ENCODE measurements at regions not wholly inside any gene's neighbourhood (a gene's known extent, or its start where the extent isn't known, plus 50 kb on each side); places are given as distances from the start of the nearest gene placed in this dataset.

DNA sequence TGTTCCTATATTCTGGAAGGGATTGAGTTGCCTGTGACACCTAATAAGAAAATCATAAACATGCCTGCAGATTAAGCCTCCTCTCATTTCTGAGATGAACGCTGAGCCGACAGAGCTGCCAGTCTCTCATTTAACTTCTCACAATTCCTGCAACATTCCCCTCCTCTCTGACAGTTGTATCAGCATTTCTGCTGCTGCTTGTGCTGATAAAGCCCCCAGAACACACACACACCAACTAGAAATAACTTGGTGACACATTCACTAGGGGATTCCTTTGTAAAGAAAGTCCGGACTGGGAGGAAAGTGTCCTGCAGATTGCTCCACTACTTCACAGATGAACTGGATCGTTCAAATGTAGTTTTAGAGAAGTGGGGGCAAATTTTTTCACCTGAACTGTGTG lies 437.3 kb downstream of the PLA2G4A start:
- Mint-ChIP-seq H3K36me3 (ENCODE audit: low read depth) (no peaks in the 10 kb centered on the region), H3K27ac (no peak overlapping the region), H3K4me1 (ENCODE audit: low read depth) (no peaks in the 10 kb centered on the region), H3K27me3 (no peaks in the 10 kb centered on the region), H3K4me3 (no peak overlapping the region), H3K9me3 (no peaks in the 10 kb centered on the region)
- intact Hi-C loops (cut with micrococcal nuclease) = no loop called here

DNA sequence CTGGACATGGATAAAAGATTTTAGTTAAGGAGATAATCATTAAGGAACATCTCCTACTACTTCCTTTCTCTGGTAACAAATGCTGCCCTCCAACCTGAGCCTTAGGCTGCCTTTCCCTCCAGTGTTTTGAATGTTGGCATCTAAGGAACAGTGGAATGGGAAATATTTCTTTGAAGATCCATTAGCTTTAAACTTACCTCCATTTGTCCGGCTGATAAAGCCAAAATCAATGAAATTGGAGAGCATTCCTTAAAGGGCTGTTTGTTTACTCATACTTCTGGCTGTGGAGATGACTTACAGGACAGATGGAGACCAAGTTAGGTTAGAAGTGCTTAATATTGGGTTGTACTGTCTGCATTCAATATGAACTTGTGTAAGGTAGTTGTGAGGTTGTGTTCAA lies 439.1 kb downstream of the PLA2G4A start:
- no peaks in the 10 kb centered on the region for H3K36me3 Mint-ChIP-seq (ENCODE audit: low read depth)
- intact Hi-C loops (cut with micrococcal nuclease) = no loop called here
- H3K4me1 Mint-ChIP-seq (ENCODE audit: low read depth) = no peaks in the 10 kb centered on the region
- H3K9me3 Mint-ChIP-seq = no peaks in the 10 kb centered on the region
- no peak overlapping the region for H3K27ac Mint-ChIP-seq
- no peaks in the 10 kb centered on the region for H3K27me3 Mint-ChIP-seq
- no peak overlapping the region for H3K4me3 Mint-ChIP-seq

DNA sequence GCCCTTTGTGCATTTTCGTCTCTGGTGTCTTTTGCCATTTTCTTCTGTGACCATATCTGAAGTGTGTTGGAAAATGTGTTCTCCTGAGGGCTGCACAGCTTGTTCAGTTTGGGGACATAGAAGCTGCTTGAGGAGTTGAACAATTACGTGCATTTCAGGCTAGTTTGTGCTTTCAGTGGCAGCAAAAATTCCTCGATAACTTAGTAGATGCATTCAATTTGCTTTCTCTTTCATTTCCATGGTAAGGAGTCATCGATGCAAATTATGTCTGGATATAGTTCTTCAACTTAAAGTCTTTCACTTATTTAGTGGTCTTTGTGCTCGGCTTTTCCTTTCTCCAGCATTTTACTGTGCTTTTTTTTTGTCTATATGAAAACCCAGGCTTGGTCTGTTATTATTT lies 441.5 kb downstream of the PLA2G4A start:
- Mint-ChIP-seq H3K4me3 (no peak overlapping the region), H3K27me3 (no peaks in the 10 kb centered on the region), H3K27ac (no peak overlapping the region), H3K36me3 (ENCODE audit: low read depth) (no peaks in the 10 kb centered on the region), H3K9me3 (no peaks in the 10 kb centered on the region), H3K4me1 (ENCODE audit: low read depth) (no peaks in the 10 kb centered on the region)
- intact Hi-C loops (cut with micrococcal nuclease) = no loop called here

DNA sequence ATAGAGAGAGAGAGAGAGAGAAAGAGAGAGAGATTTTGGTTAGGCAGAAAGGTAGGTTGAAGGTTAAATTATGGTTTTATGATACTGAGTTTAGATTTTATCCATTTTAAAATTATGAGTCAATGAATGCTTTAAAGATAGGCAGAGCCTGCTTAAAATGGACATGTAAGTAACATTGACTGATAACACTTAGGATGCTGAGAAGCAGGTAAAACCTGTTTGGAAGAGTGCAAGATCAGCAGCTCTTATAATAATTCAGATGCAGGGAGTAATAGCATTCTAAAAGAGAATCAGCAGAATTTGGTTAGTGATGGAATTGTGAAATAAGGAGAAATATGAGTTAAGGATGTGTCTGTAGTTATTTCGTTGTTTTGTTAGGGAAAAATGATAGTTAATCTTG lies 446.6 kb downstream of the PLA2G4A start:
- Mint-ChIP-seq H3K4me1 (ENCODE audit: low read depth) (no peaks in the 10 kb centered on the region), H3K27me3 (no peaks in the 10 kb centered on the region)
- intact Hi-C loops (cut with micrococcal nuclease) = no loop called here

DNA sequence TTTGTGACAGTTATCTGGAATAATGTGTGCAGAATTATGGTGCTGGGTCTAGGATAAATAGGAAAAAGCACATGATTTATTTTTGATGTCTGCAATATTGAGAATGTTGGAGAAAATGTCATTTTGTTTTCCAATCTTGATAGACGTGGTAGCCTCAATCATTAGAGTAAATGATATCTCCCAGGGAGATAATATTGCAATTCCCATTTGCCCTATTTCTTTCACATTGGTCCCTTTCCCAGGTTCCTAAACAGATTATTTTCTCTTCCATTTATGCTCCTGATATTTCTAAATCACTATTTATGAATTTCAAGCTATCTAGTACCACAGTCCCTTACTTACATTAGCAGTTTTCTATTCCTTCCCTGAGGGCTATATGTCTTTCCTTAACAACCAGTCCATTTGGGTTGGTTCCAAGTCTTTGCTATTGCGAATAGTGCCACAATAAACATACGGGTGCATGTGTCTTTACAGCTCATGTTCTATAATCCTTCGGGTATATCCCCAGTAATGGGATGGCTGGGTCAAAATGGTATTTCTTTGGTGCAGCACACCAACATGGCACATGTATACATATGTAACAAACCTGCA lies 447.3 kb downstream of the PLA2G4A start:
- H3K9me3 Mint-ChIP-seq = no peaks in the 10 kb centered on the region
- H3K27ac Mint-ChIP-seq = no peak overlapping the region
- intact Hi-C loops (cut with micrococcal nuclease) = no loop called here
- no peaks in the 10 kb centered on the region for H3K36me3 Mint-ChIP-seq (ENCODE audit: low read depth)
- no peaks in the 10 kb centered on the region for H3K4me1 Mint-ChIP-seq (ENCODE audit: low read depth)
- no peaks in the 10 kb centered on the region for H3K27me3 Mint-ChIP-seq
- H3K4me3 Mint-ChIP-seq = no peak overlapping the region

More for the DNA sequence above, 446.6 kb downstream of the PLA2G4A start:
- no peaks in the 10 kb centered on the region for H3K9me3 Mint-ChIP-seq
- no peaks in the 10 kb centered on the region for H3K36me3 Mint-ChIP-seq (ENCODE audit: low read depth)
- no peak overlapping the region for H3K27ac Mint-ChIP-seq
- H3K4me3 Mint-ChIP-seq = no peak overlapping the region

DNA sequence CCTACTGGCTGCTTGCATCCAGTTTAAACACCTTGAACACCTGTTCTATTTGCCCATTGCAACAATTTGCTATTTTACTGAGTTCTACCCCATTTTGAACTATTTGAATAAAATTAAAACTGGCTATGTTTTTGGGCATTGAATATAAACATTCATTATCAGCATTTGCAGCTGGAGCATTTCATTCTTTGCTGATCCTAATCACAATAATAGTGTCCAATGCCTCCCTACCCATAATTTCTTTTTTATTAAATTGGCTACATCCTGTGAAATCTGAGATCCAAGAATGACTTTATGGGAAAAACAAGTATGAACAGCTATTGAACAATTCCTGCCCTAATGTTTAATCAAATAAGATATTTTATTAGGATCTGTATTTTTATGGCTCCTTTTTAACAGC lies 447.9 kb downstream of the PLA2G4A start:
- H3K27ac Mint-ChIP-seq = no peak overlapping the region
- H3K36me3 Mint-ChIP-seq (ENCODE audit: low read depth) = no peaks in the 10 kb centered on the region
- no peaks in the 10 kb centered on the region for H3K27me3 Mint-ChIP-seq
- no peaks in the 10 kb centered on the region for H3K4me1 Mint-ChIP-seq (ENCODE audit: low read depth)
- intact Hi-C loops (cut with micrococcal nuclease) = no loop called here
- H3K9me3 Mint-ChIP-seq = no peaks in the 10 kb centered on the region
- no peak overlapping the region for H3K4me3 Mint-ChIP-seq

DNA sequence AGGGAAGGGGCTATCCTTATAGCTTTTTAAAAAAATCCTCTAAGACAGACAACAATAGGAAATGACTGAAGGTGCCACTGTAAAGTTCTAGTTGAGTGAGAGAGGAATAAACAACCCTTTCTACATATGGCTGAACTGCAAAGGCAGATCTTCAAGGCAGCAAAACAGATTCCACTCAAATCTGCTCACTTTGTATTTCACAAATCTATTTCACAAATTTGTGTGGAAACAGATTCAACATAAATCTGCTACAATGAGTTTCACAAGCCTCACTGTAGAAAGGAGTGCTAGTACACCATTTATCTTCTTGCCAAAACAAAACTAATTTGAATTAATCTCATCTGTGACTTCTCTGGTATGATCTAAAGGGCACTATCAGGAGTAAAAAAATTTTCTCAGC lies 451.3 kb downstream of the PLA2G4A start:
- H3K27me3 Mint-ChIP-seq = no peaks in the 10 kb centered on the region
- no peaks in the 10 kb centered on the region for H3K36me3 Mint-ChIP-seq (ENCODE audit: low read depth)
- no peak overlapping the region for H3K4me3 Mint-ChIP-seq
- no peak overlapping the region for H3K27ac Mint-ChIP-seq
- no peaks in the 10 kb centered on the region for H3K9me3 Mint-ChIP-seq
- intact Hi-C loops (cut with micrococcal nuclease) = no loop called here
- no peaks in the 10 kb centered on the region for H3K4me1 Mint-ChIP-seq (ENCODE audit: low read depth)

DNA sequence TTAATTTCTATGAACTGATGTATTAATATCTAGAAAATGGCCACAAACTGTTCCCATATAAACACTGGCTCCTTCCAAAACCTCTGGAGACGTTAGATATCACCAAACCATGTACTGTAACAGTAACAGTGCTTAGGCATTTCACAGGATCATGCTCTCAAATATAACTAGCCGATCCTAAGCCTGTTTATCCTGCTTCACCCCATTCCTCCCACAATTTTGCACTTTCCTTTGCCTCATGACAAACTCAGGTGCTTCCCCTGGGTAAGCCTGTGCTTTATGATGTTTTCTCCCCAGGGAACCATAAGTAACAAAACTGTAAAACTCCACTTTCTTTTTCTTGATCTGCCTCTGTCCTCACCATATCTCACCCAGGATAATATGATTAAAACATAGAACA lies 452.3 kb downstream of the PLA2G4A start:
- intact Hi-C loops (cut with micrococcal nuclease) = no loop called here
- Mint-ChIP-seq H3K9me3 (peaks cover under 1% of the 10 kb centered on the region), H3K27me3 (no peaks in the 10 kb centered on the region), H3K36me3 (ENCODE audit: low read depth) (no peaks in the 10 kb centered on the region), H3K4me3 (no peak overlapping the region), H3K27ac (no peak overlapping the region), H3K4me1 (ENCODE audit: low read depth) (no peaks in the 10 kb centered on the region)

DNA sequence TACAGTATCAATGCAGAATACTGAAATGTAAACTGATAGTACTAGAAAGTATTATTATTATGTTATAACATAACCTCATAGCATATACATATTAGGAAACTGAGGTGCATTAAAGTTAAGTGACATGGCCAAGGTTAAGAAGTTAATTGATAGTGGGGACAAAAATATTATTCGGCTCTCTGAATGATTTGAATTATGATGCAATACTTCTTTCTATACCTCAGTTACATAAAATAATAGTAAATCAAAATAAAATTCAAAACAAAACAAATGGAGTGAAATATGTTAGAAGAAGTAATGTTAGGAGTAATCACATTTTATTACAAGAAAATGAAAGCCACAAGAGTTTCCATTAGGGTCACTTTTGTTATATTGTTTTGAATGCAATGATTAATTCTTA lies 455.2 kb downstream of the PLA2G4A start:
- Mint-ChIP-seq H3K27me3 (no peaks in the 10 kb centered on the region), H3K4me3 (no peak overlapping the region), H3K4me1 (ENCODE audit: low read depth) (no peaks in the 10 kb centered on the region), H3K9me3 (peaks cover 11% of the 10 kb centered on the region), H3K27ac (no peak overlapping the region), H3K36me3 (ENCODE audit: low read depth) (no peaks in the 10 kb centered on the region)
- intact Hi-C loops (cut with micrococcal nuclease) = no loop called here

DNA sequence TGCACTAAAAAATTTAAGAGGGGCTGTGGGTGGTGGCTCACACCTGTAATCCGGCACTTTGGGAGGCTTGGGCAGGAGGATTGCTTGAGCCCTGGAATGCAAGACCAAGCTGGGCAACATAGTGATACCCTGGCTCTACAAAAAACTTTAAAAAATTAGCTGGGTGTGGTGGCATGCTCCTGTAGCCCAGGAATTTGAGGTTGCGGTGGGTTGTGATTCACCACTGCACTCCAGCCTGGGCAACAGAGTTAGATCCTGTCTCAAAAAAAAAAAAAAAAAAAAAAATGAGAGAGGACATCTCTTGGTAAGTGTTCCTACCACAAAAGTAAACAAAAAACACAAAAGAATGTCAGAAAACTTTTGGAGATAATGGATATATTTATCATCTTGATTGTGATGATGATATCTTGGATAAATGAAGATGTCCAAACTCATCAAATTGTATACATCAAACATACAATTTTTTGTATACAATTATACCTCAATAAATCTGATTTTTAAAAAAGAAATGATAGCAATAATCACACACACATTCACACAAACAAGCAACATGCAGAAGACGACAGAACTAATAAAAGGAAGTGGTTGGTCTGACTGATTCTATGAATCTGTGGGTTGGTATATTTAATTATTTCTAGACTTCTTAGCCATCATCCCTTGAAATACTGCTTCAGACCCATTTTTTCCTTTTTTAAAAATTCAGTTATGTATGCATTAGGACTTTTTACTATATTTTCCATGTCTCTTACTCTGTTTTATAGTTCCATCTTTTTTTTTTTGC lies 465.9 kb downstream of the PLA2G4A start:
- no peaks in the 10 kb centered on the region for H3K4me1 Mint-ChIP-seq (ENCODE audit: low read depth)
- intact Hi-C loops (cut with micrococcal nuclease) = no loop called here
- H3K27ac Mint-ChIP-seq = no peak overlapping the region

DNA sequence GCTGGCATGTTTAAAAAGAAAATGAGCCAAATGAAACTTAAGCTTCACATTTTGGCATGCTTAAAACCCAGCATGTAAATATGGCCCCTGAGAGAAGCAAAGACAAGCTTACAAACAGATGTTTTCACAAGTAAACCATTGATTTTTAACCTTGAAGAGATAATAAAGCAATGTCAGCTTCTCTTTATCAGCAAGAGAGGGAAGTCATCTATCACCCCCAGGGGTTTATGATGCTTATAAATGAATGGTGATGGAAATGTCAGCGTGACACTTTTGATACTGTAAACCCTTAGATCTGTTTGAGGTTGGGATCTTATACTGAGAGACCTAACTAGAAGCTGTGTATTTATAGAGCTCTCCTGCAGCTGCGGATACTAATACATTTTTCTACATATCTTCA lies 471.3 kb downstream of the PLA2G4A start:
- Mint-ChIP-seq H3K27ac (no peak overlapping the region), H3K4me3 (no peak overlapping the region), H3K27me3 (no peaks in the 10 kb centered on the region), H3K36me3 (ENCODE audit: low read depth) (no peaks in the 10 kb centered on the region), H3K9me3 (peaks cover 23% of the 10 kb centered on the region), H3K4me1 (ENCODE audit: low read depth) (no peaks in the 10 kb centered on the region)
- intact Hi-C loops (cut with micrococcal nuclease) = no loop called here

More for the DNA sequence above, 465.9 kb downstream of the PLA2G4A start:
- Mint-ChIP-seq H3K9me3 (peaks cover 12% of the 10 kb centered on the region), H3K4me3 (no peak overlapping the region), H3K27me3 (no peaks in the 10 kb centered on the region), H3K36me3 (ENCODE audit: low read depth) (no peaks in the 10 kb centered on the region)

DNA sequence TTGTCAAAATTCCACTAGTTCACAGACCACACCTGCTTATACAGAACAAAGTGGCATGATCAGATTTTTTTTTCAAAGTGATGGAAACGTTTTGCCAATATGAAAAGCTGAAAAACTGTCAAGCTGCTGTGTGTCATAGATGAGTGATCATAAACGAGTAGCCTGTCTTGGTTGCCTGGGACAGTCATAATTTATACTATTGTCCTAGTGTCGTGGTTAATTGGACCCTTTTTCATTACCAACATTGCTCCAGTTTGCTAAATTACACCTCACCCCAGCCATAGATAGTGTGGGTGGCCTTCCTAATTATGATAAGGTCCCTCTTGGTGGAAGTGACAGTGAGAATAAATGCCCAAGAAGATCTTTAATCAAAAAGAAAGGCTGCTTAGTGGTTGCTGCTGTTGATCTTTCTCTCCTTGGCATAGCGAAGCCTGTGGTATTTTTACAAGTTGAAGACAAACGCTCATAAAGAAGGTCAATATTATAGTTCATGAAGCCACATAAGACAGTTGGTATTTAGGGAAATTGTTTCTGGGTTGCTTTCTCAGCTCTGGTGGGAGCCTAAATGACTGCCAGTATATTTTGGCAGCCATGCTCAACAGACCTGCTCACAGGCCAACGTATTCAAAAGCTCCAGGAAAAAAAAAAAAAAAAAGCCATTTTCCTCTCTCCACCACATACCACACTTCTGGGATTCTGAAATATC lies 478.1 kb downstream of the PLA2G4A start:
- H3K9me3 Mint-ChIP-seq = peaks cover 28% of the 10 kb centered on the region
- intact Hi-C loops (cut with micrococcal nuclease) = no loop called here
- no peaks in the 10 kb centered on the region for H3K36me3 Mint-ChIP-seq (ENCODE audit: low read depth)
- H3K27ac Mint-ChIP-seq = no peak overlapping the region
- H3K4me3 Mint-ChIP-seq = no peak overlapping the region
- no peaks in the 10 kb centered on the region for H3K27me3 Mint-ChIP-seq
- H3K4me1 Mint-ChIP-seq (ENCODE audit: low read depth) = no peaks in the 10 kb centered on the region

DNA sequence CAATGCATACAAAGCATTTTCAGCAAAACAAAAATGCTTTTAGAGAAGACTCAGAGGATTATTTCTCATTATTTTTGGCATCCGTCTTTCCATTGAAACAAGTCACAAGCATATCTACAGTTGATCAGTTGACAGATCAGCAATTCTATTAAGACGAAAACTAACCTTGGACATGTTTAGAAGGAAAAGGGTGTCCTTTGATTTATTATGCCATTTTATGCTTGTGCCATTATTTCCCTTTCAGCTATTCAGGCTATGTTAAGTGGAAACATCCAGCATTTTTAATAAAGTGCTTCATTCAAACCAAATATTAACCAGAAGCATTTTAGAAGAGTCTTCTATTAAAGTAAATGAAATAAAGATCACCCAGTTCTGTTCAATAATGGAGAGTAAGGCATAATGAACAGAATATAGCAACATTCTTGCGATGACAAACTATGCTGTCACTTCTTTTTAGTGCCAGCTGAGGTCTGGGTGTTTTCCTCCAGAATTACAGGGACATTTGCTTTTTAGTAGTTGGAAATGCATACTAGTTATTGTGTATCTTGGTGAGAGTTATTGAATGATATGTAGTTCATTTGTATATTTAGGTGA lies 481.4 kb downstream of the PLA2G4A start:
- Mint-ChIP-seq H3K27me3 (no peaks in the 10 kb centered on the region), H3K4me3 (no peak overlapping the region), H3K4me1 (ENCODE audit: low read depth) (no peaks in the 10 kb centered on the region), H3K9me3 (peaks cover 5% of the 10 kb centered on the region), H3K36me3 (ENCODE audit: low read depth) (no peaks in the 10 kb centered on the region), H3K27ac (no peak overlapping the region)
- intact Hi-C loops (cut with micrococcal nuclease) = no loop called here

DNA sequence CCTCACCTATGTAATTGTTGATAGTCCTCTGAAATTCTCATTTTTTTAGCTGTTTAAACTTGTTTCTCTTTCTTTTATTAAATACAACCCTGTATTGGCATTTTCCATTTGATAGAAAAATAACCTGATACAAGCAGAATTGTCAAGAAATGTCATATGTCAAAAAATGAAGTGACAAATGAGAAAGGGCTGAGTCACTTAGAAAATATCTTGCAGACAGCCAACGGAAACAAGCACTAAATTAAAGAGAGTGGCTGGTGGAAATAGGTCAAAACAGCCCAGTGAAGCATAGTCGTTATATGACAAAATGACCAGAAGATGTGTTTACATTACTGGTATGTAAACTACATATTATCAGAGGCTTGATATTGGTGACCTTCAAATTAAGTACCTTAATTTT lies 484.4 kb downstream of the PLA2G4A start:
- Mint-ChIP-seq H3K4me1 (ENCODE audit: low read depth) (no peaks in the 10 kb centered on the region), H3K9me3 (no peaks in the 10 kb centered on the region), H3K27ac (no peak overlapping the region), H3K36me3 (ENCODE audit: low read depth) (no peaks in the 10 kb centered on the region), H3K27me3 (no peaks in the 10 kb centered on the region), H3K4me3 (no peak overlapping the region)
- intact Hi-C loops (cut with micrococcal nuclease) = no loop called here

Measured in dendritic cell treated with granulocyte-macrophage colony-stimulating factor and Interleukin-4, amounts not matched to agents 40 ng/mL and 50 ng/mL, for 4 days (primary cell).